Left kidney (tissue), 1 donor: ENCODE measurements at regions not wholly inside any gene's neighbourhood (a gene's known extent, or its start where the extent isn't known, plus 50 kb on each side); places are given as distances from the start of the nearest gene placed in this dataset.
"Not testable (repeated sequence)": the region's sequence is repeated elsewhere in the genome, so short reads cannot be mapped to it uniquely, and the experiment has no call there.

Experiments used
- DNase-seq: peaks from one replicate; pipeline ENCODE4 v3.0.0-alpha.2; 2013

- no peak for DNase-seq
These were observed 65.1 kb upstream of the RASD2 start for GRCh38 chr22:35475545-35475944.

- DNase-seq, result peak; percentile 41
These were observed 64.3 kb upstream of the RASD2 start for GRCh38 chr22:35476341-35476740.

DNA sequence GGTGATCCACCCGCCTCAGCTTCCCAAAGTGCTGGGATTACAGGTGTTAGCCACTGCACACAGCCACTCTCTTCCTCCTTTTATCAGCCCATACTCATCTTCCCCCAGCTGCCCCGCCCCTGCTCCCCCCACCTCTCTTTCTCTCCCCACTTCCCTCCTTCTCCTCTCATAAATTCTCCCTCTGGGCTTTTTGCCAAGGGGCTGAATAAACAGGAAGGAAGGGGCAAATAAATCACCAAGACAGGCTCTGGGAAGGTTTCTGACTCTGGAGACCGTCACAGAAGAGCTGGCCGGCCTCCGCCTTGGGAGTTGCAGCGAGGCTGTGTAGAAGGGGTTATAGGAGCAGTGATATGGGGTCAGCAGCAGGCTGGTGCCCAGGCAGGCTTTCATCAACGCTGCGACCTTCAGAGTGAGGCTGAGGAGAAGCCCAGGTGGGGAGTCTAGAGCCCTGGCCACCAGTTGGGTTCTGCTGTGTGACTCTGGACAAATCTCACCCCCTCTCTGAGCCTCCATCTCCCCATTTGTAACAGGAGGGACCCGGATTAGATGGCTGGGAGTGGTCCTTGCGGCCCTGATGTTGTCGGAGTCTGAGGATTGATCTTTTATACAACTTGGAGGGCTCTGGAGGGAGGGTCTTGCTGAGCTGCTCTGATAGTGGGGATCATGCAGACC is 62.6 kb upstream of the RASD2 start:
- peak; percentile 99 for DNase-seq

GRCh38 chr22:35478633-35479107 is 62.0 kb upstream of the RASD2 start:
- no peak for DNase-seq

DNA sequence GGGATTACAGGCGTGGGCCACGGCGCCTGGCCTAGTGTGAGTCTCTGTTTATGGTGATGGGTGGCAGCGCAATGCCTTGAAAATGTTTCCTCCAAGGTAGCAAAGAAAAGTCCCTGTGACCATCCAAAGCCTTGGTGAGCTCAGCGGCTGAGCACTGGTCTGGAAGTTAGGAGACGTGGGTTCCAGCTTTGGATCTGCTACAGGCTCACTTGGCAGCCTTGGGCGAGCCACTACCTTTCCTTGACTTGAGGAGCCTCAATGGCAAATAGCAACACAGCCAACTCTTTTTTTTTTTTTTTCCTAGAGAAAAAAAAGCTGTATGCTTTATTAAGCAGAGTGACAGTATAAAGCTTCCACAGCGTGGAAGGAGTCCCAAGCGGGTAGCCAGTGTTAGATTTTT is 61.3 kb upstream of the RASD2 start:
- no peak for DNase-seq

GRCh38 chr22:35479985-35480550 is 60.6 kb upstream of the RASD2 start:
- DNase-seq, result no peak

GRCh38 chr22:35480627-35481550 is 59.7 kb upstream of the RASD2 start:
- no peak for DNase-seq

- DNase-seq, result no peak
These were observed 58.3 kb upstream of the RASD2 start for GRCh38 chr22:35482311-35482710.

DNA sequence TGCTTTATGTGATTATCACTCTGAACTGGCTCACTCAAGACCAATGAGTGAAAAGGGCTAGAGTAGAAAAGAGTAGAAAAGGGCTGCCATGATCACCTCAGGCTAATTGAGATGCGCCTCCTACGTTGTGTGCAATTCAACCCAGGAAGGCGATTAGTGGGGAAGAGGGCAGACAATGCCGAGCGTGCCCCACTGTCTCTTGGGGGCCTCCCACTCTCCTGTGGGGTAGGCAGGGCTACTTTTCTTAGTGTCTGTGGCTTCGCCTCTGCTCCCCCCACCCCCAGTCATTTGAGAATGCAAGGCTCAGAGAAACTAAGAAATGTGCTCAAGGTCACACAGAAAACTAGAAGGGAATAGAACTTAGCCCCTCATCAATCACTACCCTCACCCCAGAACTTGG is 57.7 kb upstream of the RASD2 start:
- DNase-seq, result no peak

GRCh38 chr22:35483730-35484129 is 56.9 kb upstream of the RASD2 start:
- DNase-seq, result no peak

GRCh38 chr22:35484651-35485556 is 55.7 kb upstream of the RASD2 start:
- no peak for DNase-seq

DNA sequence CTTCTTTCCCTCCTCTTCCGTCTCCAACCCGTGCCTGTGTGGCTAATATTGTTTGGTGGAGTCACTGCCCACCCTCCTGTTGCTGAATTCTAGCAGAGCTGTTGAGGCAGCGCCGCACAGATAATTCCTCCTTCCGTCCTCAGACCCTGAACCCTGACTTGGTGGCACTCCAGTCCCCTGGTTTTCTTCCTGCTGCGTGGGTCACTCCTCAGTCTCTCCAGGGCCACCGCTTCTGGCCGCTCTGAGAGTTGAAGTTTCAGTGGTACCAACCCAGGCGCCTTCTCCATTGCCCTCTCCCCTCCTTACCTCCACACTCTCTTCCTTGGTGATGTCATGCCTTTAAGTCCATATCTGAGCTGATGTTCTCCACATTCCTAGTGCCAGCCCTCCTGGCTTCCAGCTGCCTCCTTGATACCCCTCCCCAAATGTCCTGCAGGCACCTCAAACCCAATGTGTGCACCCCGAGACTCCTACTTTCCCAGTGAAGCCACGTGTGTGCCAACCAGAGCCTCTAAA is 54.5 kb upstream of the RASD2 start:
- no peak for DNase-seq

DNA sequence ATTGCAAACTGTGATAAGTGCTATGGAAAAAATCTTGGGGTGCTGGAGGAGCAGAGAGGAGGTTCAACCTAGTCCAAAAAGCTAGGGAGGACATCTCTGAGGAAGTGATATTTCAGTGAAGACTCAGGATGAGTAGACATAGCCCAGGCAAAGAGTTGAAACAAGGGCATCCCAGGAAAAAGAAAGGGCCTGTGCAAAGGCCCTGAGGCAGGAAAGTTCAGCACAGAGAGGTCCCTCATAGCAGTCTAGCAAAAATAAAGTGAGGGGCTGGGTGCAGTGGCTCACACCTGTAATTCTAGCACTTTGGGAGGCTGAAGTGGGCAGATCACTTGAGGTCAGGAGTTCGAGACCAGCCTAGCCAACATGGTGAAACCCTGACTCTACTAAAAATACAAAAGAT is 53.0 kb upstream of the RASD2 start:
- not testable (repeated sequence) for DNase-seq

DNA sequence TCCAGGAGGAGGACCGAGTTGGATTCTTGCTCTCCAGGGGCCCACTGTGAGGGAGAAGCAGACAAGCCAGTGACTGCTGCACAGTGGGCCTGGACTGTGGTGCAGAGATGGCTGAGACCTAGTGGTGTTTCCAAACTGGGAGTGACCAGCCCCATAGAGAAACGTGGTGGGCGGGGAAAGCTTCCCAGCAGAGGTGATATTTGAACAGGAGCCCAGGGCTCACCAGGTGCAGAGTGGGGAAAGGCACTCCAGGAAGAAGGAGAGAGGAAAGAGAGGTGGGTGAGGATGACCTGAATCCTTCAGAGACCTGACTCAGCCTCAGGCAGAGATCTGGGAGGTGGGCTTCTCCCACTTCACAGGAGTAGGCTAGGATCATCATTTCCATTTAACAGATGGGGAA is 52.1 kb upstream of the RASD2 start:
- no peak for DNase-seq

- DNase-seq, result no peak
These were observed 51.4 kb upstream of the RASD2 start for GRCh38 chr22:35489239-35489638.
